ENCODE measurements at regions not wholly inside any gene's neighbourhood (a gene's known extent, or its start where the extent isn't known, plus 50 kb on each side); places are given as distances from the start of the nearest gene placed in this dataset.
A peak's percentile ranks its signal among the peaks of the same experiment; 100 is the strongest.

GRCh38 chr6:113120224-113120581 is 736.9 kb upstream of the MARCKS start:
- no peak for DNase-seq

- no peak for DNase-seq
These were observed 736.4 kb upstream of the MARCKS start for GRCh38 chr6:113120582-113121285.

GRCh38 chr6:113121571-113121970 is 735.6 kb upstream of the MARCKS start:
- DNase-seq, result no peak

- DNase-seq, result no peak
These were observed 735.1 kb upstream of the MARCKS start for GRCh38 chr6:113122060-113122459.

GRCh38 chr6:113125626-113126025 is 731.5 kb upstream of the MARCKS start:
- no peak for DNase-seq

DNA sequence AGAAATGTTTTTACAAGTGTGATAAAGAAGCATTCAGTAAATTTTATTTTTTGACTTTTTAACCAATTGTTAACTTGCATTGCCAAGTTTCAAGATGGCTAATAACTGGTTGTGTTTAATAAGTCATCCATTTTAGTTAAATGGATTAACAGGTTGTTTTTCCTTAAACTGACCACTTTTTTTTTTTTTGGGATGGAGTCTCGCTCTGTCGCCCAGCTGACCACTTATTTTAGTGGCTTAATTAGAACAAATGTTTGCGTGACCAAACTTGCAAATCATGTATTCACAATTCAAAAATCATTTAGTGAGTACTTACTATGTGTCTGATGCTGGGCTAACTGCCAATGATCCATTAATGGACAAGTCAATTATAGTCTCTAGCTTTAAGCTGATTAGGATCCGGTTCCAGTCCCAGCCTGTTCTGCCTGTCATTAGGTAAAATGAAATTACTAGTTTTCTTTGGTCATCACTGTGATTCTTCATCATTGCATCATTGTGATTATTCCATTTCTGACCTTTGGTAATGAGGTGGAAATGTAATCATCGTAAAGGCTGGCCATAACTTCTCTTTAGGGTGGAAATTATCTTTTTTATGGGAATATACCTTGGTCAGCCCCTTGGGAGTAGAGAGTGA is 729.2 kb upstream of the MARCKS start:
- no peak for DNase-seq

- DNase-seq, result no peak
These were observed 728.5 kb upstream of the MARCKS start for GRCh38 chr6:113128661-113129060.

GRCh38 chr6:113129991-113130390 is 727.2 kb upstream of the MARCKS start:
- DNase-seq, result no peak

DNA sequence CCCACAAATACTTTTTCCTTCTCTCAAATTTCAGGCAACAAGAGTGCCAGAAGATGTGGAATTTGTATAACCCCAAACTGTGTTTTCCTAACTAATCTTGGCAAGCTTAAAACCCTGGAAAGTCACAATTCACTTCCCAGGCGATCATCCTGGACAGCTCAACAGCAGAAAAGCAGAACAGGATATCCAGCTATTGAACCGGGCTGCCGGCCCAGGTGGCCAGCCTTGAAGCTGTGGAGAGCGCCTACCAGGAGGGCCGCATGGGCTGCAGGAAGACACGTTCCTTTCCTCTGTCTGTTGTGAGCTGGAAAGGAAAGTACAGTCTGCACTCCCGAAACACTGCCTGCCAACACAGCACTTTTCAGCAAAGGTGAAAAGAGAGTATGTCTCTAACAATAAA is 719.7 kb upstream of the MARCKS start:
- peak; percentile 84 for DNase-seq

DNA sequence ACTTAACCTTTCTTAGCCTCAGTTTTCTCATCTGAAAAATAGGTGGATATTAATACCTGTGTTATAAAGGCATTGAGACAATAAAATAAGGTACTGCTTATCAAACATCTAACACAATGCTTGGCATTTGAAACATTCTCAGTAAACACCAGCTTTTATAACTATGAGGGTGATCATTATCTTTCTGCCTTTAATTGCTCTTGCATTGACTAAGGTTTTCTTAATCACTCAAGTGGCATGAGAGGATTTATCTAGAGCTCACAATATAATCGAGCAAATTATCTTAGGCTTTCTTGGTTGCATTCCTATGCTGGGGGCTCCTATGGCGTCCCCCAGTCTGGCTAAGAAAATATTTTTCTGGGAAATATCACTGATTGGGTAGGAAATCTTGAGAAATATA is 716.4 kb upstream of the MARCKS start:
- DNase-seq, result no peak

GRCh38 chr6:113141901-113142300 is 715.2 kb upstream of the MARCKS start:
- no peak for DNase-seq

GRCh38 chr6:113142671-113143174 is 714.4 kb upstream of the MARCKS start:
- no peak for DNase-seq

- DNase-seq, result no peak
These were observed 713.9 kb upstream of the MARCKS start for GRCh38 chr6:113143206-113143605.

DNA sequence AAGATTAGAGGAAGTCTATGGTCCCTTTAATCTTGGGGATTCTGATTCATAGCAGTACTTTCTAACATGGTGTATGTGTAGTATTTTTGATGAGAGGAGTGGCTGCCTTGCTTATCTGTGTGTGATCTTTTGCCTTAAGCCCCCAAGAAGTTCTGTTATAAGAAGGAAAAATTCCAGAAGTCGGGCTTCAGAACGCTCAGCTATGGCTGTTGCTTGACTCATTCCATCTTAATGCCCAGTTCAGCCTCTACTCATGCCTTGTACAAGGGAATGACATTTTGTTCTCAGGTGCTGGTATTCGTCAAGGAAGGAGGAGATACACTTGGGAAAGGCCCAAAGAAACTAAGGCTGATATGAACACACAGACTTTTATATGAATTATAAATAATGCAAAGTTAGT is 713.0 kb upstream of the MARCKS start:
- no peak for DNase-seq

- DNase-seq, result no peak
These were observed 710.3 kb upstream of the MARCKS start for GRCh38 chr6:113146878-113147277.

GRCh38 chr6:113147544-113147943 is 709.6 kb upstream of the MARCKS start:
- DNase-seq, result no peak

GRCh38 chr6:113148566-113148965 is 708.6 kb upstream of the MARCKS start:
- DNase-seq, result no peak

GRCh38 chr6:113149511-113149910 is 707.6 kb upstream of the MARCKS start:
- DNase-seq, result no peak

- DNase-seq, result no peak
These were observed 696.7 kb upstream of the MARCKS start for GRCh38 chr6:113160306-113161017.

DNA sequence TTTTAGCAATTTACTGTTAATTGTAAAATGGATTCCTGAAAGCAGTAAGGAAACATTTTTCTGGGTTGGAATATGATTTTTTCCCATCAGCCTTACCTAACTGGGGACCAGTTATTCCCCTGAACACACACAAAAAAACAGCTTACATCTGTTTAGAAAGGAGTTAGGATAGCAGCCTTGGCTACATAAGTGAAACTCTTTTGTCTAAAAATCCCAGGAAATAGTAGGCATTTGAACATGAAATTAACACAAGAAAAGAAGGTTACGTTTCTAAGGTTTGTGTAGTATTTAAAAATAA is 696.2 kb upstream of the MARCKS start:
- DNase-seq, result no peak

GRCh38 chr6:113162739-113163138 is 694.4 kb upstream of the MARCKS start:
- DNase-seq, result no peak

DNA sequence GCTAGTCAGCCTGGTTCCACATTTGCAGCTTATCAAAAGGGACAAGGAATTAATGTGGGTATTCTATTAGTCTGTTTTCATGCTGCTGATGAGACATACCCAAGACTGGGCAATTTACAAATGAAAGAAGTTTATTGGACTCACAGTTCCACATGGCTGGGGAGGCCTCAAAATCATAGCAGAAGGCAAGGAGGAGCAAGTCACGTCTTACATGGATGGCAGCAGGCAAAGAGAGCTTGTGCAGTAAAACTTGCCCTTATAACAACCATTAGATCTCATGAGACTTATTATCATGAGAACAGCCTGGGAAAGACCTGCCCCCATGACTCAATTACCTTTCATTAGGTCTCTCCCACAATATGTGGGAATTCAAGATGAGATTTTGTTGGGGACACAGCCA is 689.1 kb upstream of the MARCKS start:
- no peak for DNase-seq

DNA sequence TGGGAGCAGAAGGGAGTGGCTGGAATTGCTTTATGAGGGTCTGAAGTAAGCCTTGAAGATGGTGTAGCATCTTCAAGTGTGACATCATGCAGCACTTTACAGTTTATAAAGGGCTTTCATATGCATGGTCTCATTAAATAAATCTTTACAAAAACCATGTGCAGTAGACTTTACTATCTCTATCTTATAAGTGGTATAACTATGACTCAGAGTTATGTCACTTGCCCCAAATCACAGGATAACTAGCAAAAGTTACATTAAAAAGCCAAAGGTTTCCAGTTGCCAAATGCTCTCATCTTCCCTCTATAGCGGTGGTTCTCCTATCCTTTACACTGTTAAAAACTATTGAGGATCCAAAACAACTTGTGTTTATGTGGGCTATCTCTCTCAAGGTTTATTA is 687.7 kb upstream of the MARCKS start:
- no peak for DNase-seq

DNA sequence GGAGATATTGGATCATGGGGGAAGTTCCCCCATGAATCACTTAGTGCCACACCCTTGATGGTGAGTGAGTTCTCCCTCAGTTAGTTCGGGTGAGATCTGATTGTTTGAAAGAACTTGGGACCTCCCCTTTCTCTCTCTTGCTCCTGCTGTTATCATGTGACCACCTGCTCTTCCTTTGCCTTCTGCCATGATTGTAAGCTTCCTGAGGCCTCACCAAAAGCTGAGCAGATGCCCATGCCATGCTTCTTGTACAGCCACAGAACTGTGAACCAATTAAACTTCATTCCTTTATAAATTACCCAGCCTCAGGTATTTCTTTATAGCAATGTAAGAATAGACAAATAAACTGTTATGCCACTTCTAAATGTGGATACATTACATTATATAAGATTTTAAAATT is 686.7 kb upstream of the MARCKS start:
- no peak for DNase-seq

All from hindlimb muscle (tissue), 1 donor.